ENCODE measurements at regions not wholly inside any gene's neighbourhood (a gene's known extent, or its start where the extent isn't known, plus 50 kb on each side); places are given as distances from the start of the nearest gene placed in this dataset.

GRCh38 chr3:65018801-65019200 lies 331.0 kb upstream of the ADAMTS9 start:
- no peak for TF ChIP-seq CTCF (conservative IDR thresholded peaks at IDR 0.05 in 1 of 2, IDR thresholded peaks at IDR 0.05 in 1 of 2; ENCODE audit: extremely low read depth in 1 of 2, insufficient read depth in 1 of 2, low read depth in 1 of 2, low read length in 2 of 2)
- TF ChIP-seq EZH2 (IDR thresholded peaks at IDR 0.05; ENCODE audit: borderline replicate concordance, low read length), result no peak
